CD4-positive, alpha-beta T cell treated with Interferon gamma for 1 hour (primary cell): ENCODE measurements at regions not wholly inside any gene's neighbourhood (a gene's known extent, or its start where the extent isn't known, plus 50 kb on each side); places are given as distances from the start of the nearest gene placed in this dataset.

Experiments
- DNase-seq: peaks from one replicate; pipeline ENCODE4 v3.0.0-alpha.2; 2020

DNA sequence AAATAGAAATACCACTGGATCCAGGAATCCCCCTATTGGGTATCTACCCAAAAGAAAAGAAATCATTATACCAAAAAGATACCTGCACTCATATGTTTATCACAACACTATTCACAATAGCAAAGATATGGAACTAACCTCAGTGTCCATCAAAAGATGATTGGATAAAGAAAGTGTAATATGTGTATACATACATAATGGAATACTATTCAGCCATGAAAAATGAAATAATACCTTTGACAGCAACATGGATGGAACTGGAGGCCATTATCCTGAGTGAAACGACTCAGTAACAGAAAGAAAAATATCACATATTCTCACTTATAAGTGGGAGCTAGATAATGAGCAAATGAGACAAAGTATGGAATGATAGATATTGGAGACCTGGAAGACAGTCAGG, 74.2 kb upstream of the TLR3 start:
- DNase-seq: no peak

DNA sequence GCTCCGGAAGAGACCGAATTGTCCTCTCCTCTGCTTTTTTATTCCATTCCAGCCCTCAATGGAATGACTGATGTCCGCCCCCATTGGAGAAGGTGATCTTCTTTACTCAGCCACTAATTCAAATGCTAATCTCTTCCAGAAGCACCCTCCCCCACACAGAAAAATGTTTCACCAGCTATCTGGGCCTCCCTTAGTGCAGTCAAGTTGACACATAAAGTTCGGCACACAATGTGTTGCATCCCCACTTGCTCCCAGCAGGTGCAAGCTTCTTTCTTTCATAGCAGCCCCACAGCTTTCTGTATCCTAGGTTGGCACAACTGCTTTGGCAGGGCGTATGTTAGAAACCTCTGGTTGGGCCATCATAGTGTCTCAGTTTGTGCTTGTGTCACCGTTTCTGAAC, 73.3 kb upstream of the TLR3 start:
- no peak for DNase-seq

GRCh38 chr4:185997296-185997695, 71.7 kb upstream of the TLR3 start:
- DNase-seq: no peak

DNA sequence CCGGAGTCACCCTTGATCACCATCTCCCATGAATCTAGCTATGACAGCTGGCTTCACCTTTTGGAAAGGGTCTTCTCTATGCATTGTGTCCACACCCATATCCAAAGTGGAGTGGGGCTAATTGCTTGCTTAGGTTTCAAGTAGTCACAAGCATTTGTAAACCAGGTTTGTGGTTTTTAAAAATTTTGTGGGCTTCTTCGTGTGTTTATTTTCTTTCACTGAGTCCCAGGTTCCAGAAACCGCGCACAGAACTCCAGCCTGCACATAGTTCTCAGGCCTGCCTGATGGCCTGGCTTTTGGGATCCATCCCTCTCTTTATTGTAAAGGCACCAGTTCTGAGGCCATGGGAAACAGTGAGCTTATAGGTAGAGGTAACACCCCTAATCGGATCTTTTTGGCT, 70.2 kb upstream of the TLR3 start:
- no peak for DNase-seq

DNA sequence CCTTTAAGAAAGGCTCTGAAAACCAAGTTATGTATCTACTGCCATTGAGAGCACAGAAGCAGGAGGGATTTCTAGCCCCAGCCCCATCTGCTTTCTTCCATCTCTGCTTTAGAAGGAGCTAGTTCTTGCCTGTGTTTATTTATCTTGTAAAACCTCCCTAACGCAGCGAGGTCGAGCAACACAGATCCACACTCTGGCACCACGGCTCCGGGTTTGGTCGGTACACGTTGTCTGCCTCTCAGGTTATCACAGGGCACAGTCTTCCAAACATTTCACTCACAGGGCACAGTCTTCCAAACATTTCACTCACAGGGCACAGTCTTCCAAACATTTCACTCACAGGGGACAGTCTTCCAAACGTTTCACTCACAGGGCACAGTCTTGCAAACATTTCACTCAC, 69.7 kb upstream of the TLR3 start:
- DNase-seq: no peak

- DNase-seq: no peak
Measured at GRCh38 chr4:186002853-186003252, 66.1 kb upstream of the TLR3 start.

GRCh38 chr4:186003746-186004145, 65.2 kb upstream of the TLR3 start:
- no peak for DNase-seq

GRCh38 chr4:186008057-186008456, 60.9 kb upstream of the TLR3 start:
- no peak for DNase-seq

DNA sequence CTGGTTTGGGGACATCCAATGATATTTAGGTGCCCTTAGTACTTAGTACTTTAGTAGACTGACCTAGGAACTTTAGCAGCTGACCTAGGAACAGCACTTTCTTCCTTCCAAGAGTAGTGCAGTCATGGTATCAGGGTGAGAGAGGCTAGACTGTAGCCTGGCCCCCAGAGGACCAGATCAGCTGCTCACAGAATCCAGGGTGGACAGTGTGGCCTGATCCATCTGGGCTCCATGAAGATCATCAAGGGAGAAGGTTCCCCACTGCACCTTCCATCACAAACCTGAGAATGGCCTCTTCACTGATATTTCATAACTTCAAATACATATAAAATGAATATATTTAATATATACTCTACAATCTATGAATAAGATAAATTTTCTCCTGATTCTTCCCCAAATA, 59.0 kb upstream of the TLR3 start:
- no peak for DNase-seq

DNA sequence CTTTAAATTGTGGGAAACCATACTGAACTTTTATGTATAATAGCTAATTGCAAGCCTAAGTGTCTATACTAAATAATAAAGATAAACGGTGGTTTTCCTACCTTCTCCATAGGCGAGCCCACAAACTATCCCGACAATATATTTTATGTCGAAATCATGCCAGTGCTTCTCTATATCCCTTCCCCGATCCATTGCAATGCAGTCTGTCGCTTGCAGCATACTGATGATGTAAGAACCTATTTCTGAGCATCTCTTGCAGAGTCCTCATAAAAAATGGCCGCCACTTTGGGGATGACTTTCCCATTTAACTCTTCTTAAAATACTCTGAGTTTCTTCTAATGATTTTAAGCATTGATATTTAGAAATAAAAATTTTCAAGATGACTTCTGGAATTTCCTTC, 58.1 kb upstream of the TLR3 start:
- DNase-seq: no peak

DNA sequence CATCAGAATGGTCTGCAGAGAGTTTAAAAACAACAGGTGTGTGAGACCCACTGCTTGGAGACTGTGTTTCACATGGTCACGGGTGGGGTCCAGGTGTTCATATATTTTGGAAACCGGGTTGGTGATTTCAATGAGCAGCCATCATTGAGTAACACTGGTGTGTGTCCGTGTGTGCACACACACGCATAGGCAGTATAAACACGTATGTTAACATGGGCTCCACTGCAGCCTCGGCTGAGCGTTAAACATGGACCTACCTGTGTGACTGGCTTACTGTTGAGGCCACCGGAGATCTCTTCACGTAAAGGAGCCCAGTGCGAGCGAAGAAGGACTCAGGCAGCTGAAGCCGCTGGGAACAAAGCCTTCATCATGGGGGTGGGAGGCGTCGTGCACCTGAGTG, 56.9 kb upstream of the TLR3 start:
- DNase-seq: no peak

GRCh38 chr4:186013419-186014186, 55.4 kb upstream of the TLR3 start:
- DNase-seq: no peak

- no peak for DNase-seq
Measured at GRCh38 chr4:186015212-186015817, 53.6 kb upstream of the TLR3 start.

DNA sequence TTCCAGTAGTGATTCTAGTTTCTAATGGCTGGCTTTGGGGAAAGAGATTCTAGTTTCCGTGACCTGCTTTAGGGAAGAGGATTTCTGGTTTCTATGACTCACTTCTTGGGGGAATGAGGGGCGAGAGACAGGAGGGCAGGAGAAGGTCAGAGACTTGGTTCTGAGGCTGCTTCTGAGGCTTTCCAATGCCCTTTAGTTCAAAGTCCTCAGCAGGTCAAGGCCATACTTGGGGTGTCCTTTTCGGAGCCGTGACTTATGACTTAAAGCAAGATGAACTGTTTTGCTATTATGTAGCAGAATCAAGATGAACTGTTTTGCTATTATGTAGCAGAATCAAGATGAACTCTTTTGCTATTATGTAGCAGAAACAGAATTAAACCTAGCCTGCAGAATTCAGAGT, 52.2 kb upstream of the TLR3 start:
- DNase-seq: no peak

- no peak for DNase-seq
Measured at GRCh38 chr4:186017801-186018200, 51.2 kb upstream of the TLR3 start.

DNA sequence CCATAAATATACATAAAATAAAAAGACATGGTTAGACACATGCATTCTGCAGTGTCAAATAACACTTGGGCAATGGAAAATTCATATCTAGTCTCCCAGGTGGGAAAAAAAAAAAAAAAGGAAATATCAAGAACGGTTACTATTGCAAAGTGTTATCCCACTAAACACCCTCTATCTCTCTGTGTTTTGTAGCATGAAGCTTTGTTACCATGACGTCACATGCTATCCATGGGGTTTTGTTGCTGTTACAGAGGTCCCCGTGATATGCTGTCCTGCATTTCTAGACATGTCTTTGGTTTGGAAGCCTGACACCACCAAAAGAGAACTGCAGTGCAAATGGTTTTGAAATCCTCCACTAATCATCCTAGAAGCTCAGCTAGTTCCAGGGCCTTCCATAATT, 50.7 kb upstream of the TLR3 start:
- no peak for DNase-seq

DNA sequence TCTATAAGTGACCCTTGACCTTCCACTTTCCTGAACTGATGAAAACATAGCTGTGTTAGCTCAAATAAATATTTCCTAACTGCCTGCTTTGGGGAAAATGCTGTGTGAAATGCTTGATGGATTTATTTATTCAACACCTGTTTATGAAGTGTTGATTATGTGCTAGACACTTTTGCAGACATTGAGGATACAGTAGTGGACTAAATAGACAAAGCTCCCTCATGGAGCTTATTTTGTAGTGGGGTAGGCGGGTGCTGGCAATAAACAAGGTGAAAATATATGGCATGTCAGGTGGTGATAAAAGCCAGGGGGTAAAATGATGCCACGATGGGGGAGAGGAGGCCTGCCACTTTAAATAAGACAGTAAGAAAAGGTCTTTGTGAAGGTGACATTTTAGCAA, 50.2 kb upstream of the TLR3 start:
- DNase-seq: no peak
